Peyer's patch (tissue), 4 donors: ENCODE measurements at regions not wholly inside any gene's neighbourhood (a gene's known extent, or its start where the extent isn't known, plus 50 kb on each side); places are given as distances from the start of the nearest gene placed in this dataset.

Experiments
- DNase-seq, 3 donors: peaks; one replicate each; pipeline ENCODE4 v3.0.0-alpha.2; 2017 to 2019
- H3K27ac ChIP-seq, 4 donors: fragments of 200-600 bp; sonication (generic); one replicate each; pipeline ENCODE4 v1.5.1; 2016 to 2019
- H3K27me3 ChIP-seq, 2 donors: fragments of 200-600 bp; sonication (generic); one replicate each; pipeline ENCODE4 v1.5.1; 2019
- H3K36me3 ChIP-seq, 3 donors: fragments of 200-600 bp; sonication (generic); one replicate each; pipeline ENCODE4 v1.5.1; 2016 to 2019
- H3K4me1 ChIP-seq, 4 donors: fragments of 200-600 bp; sonication (generic); one replicate each; pipeline ENCODE4 v1.5.1; 2016 to 2019
- H3K4me3 ChIP-seq, 4 donors: fragments of 200-600 bp; sonication (generic); 1 replicate in 3 of 4; 2 replicates in 1 of 4; pipeline ENCODE4 v1.5.1; 2016 to 2019; ENCODE audit warnings: mild to moderate bottlenecking in 1 of 4
- H3K9me3 ChIP-seq, 4 donors: fragments of 200-600 bp; sonication (generic); one replicate each; pipeline ENCODE4 v1.5.1; 2016 to 2019; ENCODE audit warnings: mild to moderate bottlenecking in 1 of 4
- CTCF ChIP-seq, 6 experiments: fragments of 450-650 bp in 4 of 6; fragments of 200-600 bp in 2 of 6; sonication (generic) in 1 of 6; IDR thresholded peaks; one replicate each; pipeline ENCODE4 v1.5.1; 2017 to 2019; ENCODE audit warnings: antibody characterized with exemption in 6 of 6, mild to moderate bottlenecking in 3 of 6, moderate library complexity in 1 of 6
- POLR2A ChIP-seq, 2 donors: fragments of 450-650 bp; IDR thresholded peaks; one replicate each; pipeline ENCODE4 v1.5.1; 2017; ENCODE audit warnings: antibody characterized with exemption in 2 of 2, mild to moderate bottlenecking in 2 of 2, moderate library complexity in 2 of 2

GRCh38 chr5:52685566-52685965 lies 102.2 kb upstream of the ITGA1 start:
- Histone ChIP-seq H3K27me3 (no peaks in the 10 kb centered on the region), H3K4me3 (no peak overlapping the region), H3K4me1 (no peaks in the 10 kb centered on the region), H3K9me3 (no peaks in the 10 kb centered on the region), H3K36me3 (no peaks in the 10 kb centered on the region), H3K27ac (no peak overlapping the region)
- TF ChIP-seq CTCF (IDR thresholded peaks at IDR 0.05) (no peak), POLR2A (IDR thresholded peaks at IDR 0.05) (no peak)
- DNase-seq, result no peak

GRCh38 chr5:52685971-52686370 lies 101.7 kb upstream of the ITGA1 start:
- H3K36me3 ChIP-seq, result no peaks in the 10 kb centered on the region
- no peak overlapping the region for H3K27ac ChIP-seq
- H3K9me3 ChIP-seq, result no peaks in the 10 kb centered on the region
- H3K4me1 ChIP-seq, result no peaks in the 10 kb centered on the region
- no peak for DNase-seq
- H3K4me3 ChIP-seq, result no peak overlapping the region
- TF ChIP-seq POLR2A (IDR thresholded peaks at IDR 0.05), result no peak
- no peak for TF ChIP-seq CTCF (IDR thresholded peaks at IDR 0.05)
- H3K27me3 ChIP-seq, result no peaks in the 10 kb centered on the region

GRCh38 chr5:52690236-52690768 lies 97.4 kb upstream of the ITGA1 start:
- TF ChIP-seq CTCF (IDR thresholded peaks at IDR 0.05) (no peak), POLR2A (IDR thresholded peaks at IDR 0.05) (no peak)
- Histone ChIP-seq H3K27ac (no peak overlapping the region), H3K4me1 (no peaks in the 10 kb centered on the region), H3K4me3 (no peak overlapping the region), H3K9me3 (no peaks in the 10 kb centered on the region), H3K27me3 (no peaks in the 10 kb centered on the region), H3K36me3 (no peaks in the 10 kb centered on the region)
- DNase-seq, result no peak

- no peak for DNase-seq
- no peak for TF ChIP-seq CTCF (IDR thresholded peaks at IDR 0.05)
- no peak for TF ChIP-seq POLR2A (IDR thresholded peaks at IDR 0.05)
- H3K27ac ChIP-seq, result no peak overlapping the region
Measured at GRCh38 chr5:52692039-52692438, 95.7 kb upstream of the ITGA1 start.

GRCh38 chr5:52692606-52693005 lies 95.1 kb upstream of the ITGA1 start:
- TF ChIP-seq CTCF (IDR thresholded peaks at IDR 0.05) (no peak), POLR2A (IDR thresholded peaks at IDR 0.05) (no peak)
- H3K4me3 ChIP-seq, result no peak overlapping the region
- H3K27me3 ChIP-seq, result no peaks in the 10 kb centered on the region
- no peak overlapping the region for H3K27ac ChIP-seq
- DNase-seq, result no peak
- no peaks in the 10 kb centered on the region for H3K9me3 ChIP-seq
- H3K4me1 ChIP-seq, result no peaks in the 10 kb centered on the region
- H3K36me3 ChIP-seq, result no peaks in the 10 kb centered on the region

More at GRCh38 chr5:52692039-52692438, 95.7 kb upstream of the ITGA1 start:
- Histone ChIP-seq H3K36me3 (no peaks in the 10 kb centered on the region), H3K4me3 (no peak overlapping the region), H3K27me3 (no peaks in the 10 kb centered on the region), H3K9me3 (no peaks in the 10 kb centered on the region), H3K4me1 (no peaks in the 10 kb centered on the region)

- TF ChIP-seq POLR2A (IDR thresholded peaks at IDR 0.05) (no peak), CTCF (IDR thresholded peaks at IDR 0.05) (peak in 4 of 6 experiments; percentile 40 to 71 (median 66))
- Histone ChIP-seq H3K4me3 (no peak overlapping the region), H3K36me3 (no peaks in the 10 kb centered on the region), H3K9me3 (no peaks in the 10 kb centered on the region), H3K27ac (no peak overlapping the region), H3K27me3 (no peaks in the 10 kb centered on the region), H3K4me1 (no peaks in the 10 kb centered on the region)
- peak in 2 of 3 donors; percentile 22 to 70 for DNase-seq
Measured at GRCh38 chr5:52693280-52693679, 94.4 kb upstream of the ITGA1 start.
